ENCODE measurements at regions not wholly inside any gene's neighbourhood (a gene's known extent, or its start where the extent isn't known, plus 50 kb on each side); places are given as distances from the start of the nearest gene placed in this dataset.
"Not testable (repeated sequence)": the region's sequence is repeated elsewhere in the genome, so short reads cannot be mapped to it uniquely, and the experiment has no call there.

DNA sequence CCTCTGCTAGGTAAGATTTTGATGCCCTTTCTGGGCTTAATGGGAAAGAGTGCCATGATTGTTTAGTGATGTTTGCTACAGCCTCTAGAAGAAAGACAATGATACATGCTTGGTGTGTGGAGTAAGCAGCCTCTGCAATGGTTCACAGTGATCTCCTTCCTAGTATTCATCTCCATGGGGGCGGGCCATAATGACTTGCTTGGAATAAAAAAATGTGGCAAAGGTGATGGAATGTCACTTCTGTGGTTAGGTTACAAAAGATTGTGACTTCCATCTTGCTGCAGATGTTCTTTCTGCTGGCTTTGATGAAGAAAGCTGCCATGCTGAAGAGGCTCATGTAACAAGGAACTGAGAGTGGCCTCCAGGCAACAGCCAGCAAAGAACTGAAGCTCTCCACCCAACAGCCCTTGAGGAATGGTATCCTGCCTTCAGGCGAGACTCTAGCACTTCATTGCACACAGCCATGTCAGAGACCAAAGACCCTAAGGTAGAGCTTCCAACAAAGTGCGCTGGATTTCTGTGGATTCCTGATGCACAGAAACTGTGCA lies 139.1 kb upstream of the LRIG1 start:
- Histone ChIP-seq H3K9me3 (replicated peaks; ENCODE audit: low read length) (no peaks in the 10 kb centered on the region), H3K4me2 (ENCODE audit: low read length) (no peak overlapping the region), H3K36me3 (ENCODE audit: insufficient read depth, low read length) (no peaks in the 10 kb centered on the region), H3K4me3 (ENCODE audit: low read length) (no peak overlapping the region), H3K4me1 (ENCODE audit: control insufficient read depth, insufficient read depth, low read length) (no peaks in the 10 kb centered on the region), H3K27me3 (ENCODE audit: control insufficient read depth, insufficient read depth, low read length) (no peaks in the 10 kb centered on the region), H3K9ac (ENCODE audit: low read depth, low read length) (no peak overlapping the region)

GRCh38 chr3:66642019-66642418 lies 141.2 kb upstream of the LRIG1 start:
- H3K9ac ChIP-seq (ENCODE audit: low read depth, low read length), result no peak overlapping the region
- H3K9me3 ChIP-seq (replicated peaks; ENCODE audit: low read length), result no peaks in the 10 kb centered on the region
- H3K4me2 ChIP-seq (ENCODE audit: low read length), result no peak overlapping the region
- H3K36me3 ChIP-seq (ENCODE audit: insufficient read depth, low read length), result no peaks in the 10 kb centered on the region
- H3K4me3 ChIP-seq (ENCODE audit: low read length), result no peak overlapping the region
- no peaks in the 10 kb centered on the region for H3K4me1 ChIP-seq (ENCODE audit: control insufficient read depth, insufficient read depth, low read length)
- no peaks in the 10 kb centered on the region for H3K27me3 ChIP-seq (ENCODE audit: control insufficient read depth, insufficient read depth, low read length)

DNA sequence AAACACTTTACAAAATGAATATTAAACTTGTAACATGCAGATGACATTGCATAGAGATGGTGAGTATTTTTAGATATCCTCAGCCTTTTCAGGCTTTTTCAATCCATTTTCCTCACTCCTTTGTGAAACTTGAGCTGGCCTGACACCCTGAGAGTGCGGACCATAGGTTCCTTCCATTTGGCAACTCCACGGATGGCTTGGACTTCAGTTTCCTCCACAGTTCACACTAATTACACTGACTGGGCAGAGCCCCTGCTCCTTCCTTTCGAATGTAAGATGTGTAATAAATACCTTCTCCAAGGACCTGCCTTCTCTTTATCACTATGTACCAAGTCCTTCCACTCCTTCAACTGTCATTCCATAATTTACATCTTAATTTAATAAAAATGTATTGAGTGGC lies 141.7 kb upstream of the LRIG1 start:
- no peaks in the 10 kb centered on the region for H3K4me1 ChIP-seq (ENCODE audit: control insufficient read depth, insufficient read depth, low read length)
- no peak overlapping the region for H3K9ac ChIP-seq (ENCODE audit: low read depth, low read length)
- no peak overlapping the region for H3K4me3 ChIP-seq (ENCODE audit: low read length)
- no peaks in the 10 kb centered on the region for H3K27me3 ChIP-seq (ENCODE audit: control insufficient read depth, insufficient read depth, low read length)
- H3K36me3 ChIP-seq (ENCODE audit: insufficient read depth, low read length), result no peaks in the 10 kb centered on the region
- no peaks in the 10 kb centered on the region for H3K9me3 ChIP-seq (replicated peaks; ENCODE audit: low read length)
- H3K4me2 ChIP-seq (ENCODE audit: low read length), result no peak overlapping the region

DNA sequence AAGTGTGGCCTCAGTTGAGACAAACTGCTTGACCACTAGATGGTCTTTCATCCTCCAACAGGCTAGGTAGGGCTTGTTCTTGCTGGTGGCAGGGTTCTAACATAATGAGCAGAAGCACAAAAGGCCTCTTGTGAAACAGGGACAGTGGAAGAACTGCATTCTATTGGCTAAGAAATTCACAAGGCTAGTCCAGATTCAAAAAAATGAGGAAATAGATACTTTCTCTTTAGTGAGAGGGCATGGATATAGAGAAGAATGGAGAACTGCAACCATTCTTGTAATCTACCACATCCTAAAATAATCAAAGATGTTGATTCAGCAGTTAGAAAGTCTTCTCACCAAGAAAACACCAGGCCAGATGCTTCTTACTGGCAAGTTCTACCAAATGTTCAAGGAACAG lies 143.7 kb upstream of the LRIG1 start:
- no peak overlapping the region for H3K9ac ChIP-seq (ENCODE audit: low read depth, low read length)
- H3K27me3 ChIP-seq (ENCODE audit: control insufficient read depth, insufficient read depth, low read length), result no peaks in the 10 kb centered on the region
- no peak overlapping the region for H3K4me2 ChIP-seq (ENCODE audit: low read length)
- no peaks in the 10 kb centered on the region for H3K4me1 ChIP-seq (ENCODE audit: control insufficient read depth, insufficient read depth, low read length)
- no peak overlapping the region for H3K4me3 ChIP-seq (ENCODE audit: low read length)
- no peaks in the 10 kb centered on the region for H3K36me3 ChIP-seq (ENCODE audit: insufficient read depth, low read length)
- H3K9me3 ChIP-seq (replicated peaks; ENCODE audit: low read length), result no peaks in the 10 kb centered on the region

DNA sequence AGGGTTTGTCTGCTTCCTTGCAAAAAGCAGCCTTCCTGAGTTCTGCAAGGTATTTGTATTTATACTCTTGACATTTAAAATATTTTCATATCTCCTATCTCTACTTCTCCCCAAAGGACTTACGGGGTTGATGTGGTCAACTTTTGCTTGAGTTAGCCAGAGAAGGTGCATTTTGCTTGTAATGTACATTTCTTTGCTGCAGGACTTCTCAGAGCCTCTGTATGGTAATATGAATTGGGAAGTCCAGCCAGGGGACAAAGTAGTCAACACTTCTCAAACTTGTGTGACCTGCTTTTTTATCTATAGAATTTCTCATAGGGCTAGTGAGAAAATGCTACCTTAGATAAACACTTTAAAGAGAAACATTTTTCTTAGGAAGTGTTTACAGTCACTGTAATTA lies 148.2 kb upstream of the LRIG1 start:
- Histone ChIP-seq H3K9ac (ENCODE audit: low read depth, low read length) (no peak overlapping the region), H3K9me3 (replicated peaks; ENCODE audit: low read length) (no peaks in the 10 kb centered on the region), H3K36me3 (ENCODE audit: insufficient read depth, low read length) (no peaks in the 10 kb centered on the region), H3K4me3 (ENCODE audit: low read length) (no peak overlapping the region), H3K27me3 (ENCODE audit: control insufficient read depth, insufficient read depth, low read length) (peaks cover 5% of the 10 kb centered on the region), H3K4me1 (ENCODE audit: control insufficient read depth, insufficient read depth, low read length) (no peaks in the 10 kb centered on the region), H3K4me2 (ENCODE audit: low read length) (no peak overlapping the region)

DNA sequence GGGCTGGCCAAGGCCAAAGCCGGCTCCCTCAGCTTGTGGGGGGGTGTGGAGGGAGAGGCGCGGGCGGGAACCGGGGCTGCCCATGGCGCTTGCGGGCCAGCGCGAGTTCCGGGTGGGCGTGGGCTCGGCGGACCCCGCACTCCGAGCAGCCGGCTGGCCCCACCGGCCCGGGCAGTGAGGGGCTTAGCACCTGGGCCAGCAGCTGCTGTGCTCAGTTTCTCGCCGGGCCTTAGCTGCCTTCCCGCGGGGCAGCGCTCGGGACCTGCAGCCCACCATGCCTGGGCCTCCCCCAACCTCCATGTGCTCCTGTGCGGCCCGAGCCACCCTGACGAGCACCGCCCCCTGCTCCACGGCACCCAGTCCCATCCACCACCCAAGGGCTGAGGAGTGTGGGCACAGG lies 150.7 kb upstream of the LRIG1 start:
- H3K36me3 ChIP-seq (ENCODE audit: insufficient read depth, low read length); H3K4me3 ChIP-seq (ENCODE audit: low read length); H3K9me3 ChIP-seq (replicated peaks; ENCODE audit: low read length); H3K9ac ChIP-seq (ENCODE audit: low read depth, low read length); H3K4me1 ChIP-seq (ENCODE audit: control insufficient read depth, insufficient read depth, low read length); H3K27me3 ChIP-seq (ENCODE audit: control insufficient read depth, insufficient read depth, low read length); H3K4me2 ChIP-seq (ENCODE audit: low read length): not testable (repeated sequence)

DNA sequence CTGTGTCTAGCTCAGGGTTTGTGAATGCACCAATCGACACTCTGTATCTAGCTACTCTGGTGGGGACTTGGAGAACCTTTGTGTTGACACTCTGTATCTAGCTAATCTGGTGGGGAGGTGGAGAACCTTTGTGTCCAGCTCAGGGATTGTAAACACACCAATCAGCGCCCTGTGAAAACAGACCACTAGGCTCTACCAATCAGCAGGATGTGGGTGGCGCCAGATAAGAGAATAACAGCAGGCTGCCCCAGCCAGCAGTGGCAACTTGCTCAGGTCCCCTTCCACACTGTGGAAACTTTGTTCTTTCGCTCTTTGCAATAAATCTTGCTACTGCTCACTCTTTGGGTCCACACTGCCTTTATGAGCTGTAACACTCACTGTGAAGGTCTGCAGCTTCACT lies 151.3 kb upstream of the LRIG1 start:
- not testable (repeated sequence) for H3K4me1 ChIP-seq (ENCODE audit: control insufficient read depth, insufficient read depth, low read length); H3K4me3 ChIP-seq (ENCODE audit: low read length); H3K4me2 ChIP-seq (ENCODE audit: low read length); H3K9ac ChIP-seq (ENCODE audit: low read depth, low read length); H3K36me3 ChIP-seq (ENCODE audit: insufficient read depth, low read length); H3K9me3 ChIP-seq (replicated peaks; ENCODE audit: low read length)
- peaks cover 12% of the 10 kb centered on the region for H3K27me3 ChIP-seq (ENCODE audit: control insufficient read depth, insufficient read depth, low read length)

DNA sequence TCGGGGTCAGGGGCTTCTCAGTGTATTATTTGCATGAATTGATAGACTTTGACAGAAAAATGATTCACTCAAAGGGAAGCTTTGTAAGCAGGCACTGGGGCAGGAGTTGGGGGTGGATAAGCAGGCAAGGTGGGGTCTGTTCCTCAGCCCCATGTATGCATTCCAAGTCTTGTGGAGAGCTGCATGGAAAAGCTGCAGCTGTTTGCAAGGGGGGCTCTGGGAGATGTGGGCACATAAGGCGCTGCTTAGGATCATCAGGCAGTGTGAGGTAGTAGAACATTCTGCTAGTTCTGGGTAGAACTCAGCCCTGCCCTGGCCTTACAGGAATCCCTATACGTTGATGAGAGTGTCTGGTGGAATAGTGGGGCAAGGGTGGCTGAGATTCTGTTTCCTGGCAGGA lies 154.2 kb upstream of the LRIG1 start:
- Histone ChIP-seq H3K9ac (ENCODE audit: low read depth, low read length) (no peak overlapping the region), H3K4me1 (ENCODE audit: control insufficient read depth, insufficient read depth, low read length) (no peaks in the 10 kb centered on the region), H3K9me3 (replicated peaks; ENCODE audit: low read length) (no peaks in the 10 kb centered on the region), H3K4me3 (ENCODE audit: low read length) (no peak overlapping the region), H3K36me3 (ENCODE audit: insufficient read depth, low read length) (no peaks in the 10 kb centered on the region), H3K4me2 (ENCODE audit: low read length) (no peak overlapping the region), H3K27me3 (ENCODE audit: control insufficient read depth, insufficient read depth, low read length) (peaks cover 12% of the 10 kb centered on the region)

GRCh38 chr3:66655671-66656070 lies 154.8 kb upstream of the LRIG1 start:
- no peaks in the 10 kb centered on the region for H3K4me1 ChIP-seq (ENCODE audit: control insufficient read depth, insufficient read depth, low read length)
- no peaks in the 10 kb centered on the region for H3K9me3 ChIP-seq (replicated peaks; ENCODE audit: low read length)
- peaks cover 12% of the 10 kb centered on the region for H3K27me3 ChIP-seq (ENCODE audit: control insufficient read depth, insufficient read depth, low read length)
- H3K36me3 ChIP-seq (ENCODE audit: insufficient read depth, low read length), result no peaks in the 10 kb centered on the region
- H3K4me2 ChIP-seq (ENCODE audit: low read length), result no peak overlapping the region
- H3K4me3 ChIP-seq (ENCODE audit: low read length), result no peak overlapping the region
- H3K9ac ChIP-seq (ENCODE audit: low read depth, low read length), result no peak overlapping the region

DNA sequence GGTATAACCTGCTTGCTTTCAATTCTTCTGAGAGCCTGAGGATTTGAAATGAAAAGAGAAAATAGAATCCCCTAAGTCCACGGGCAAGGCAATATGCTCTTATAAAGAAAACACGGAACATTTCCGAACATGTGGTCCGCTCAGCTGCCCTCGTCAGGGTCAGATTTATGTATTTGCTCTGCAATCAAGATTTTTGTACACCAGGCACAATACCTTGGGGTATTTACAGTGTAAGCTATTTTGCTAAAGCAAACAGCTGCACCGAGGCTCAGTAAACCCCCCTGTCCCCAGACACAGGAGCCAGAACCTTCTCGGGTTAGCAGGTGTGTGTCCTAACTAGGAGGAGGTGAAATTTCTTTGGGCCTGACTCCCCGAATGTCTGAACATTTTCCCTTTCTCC lies 155.8 kb upstream of the LRIG1 start:
- H3K9me3 ChIP-seq (replicated peaks; ENCODE audit: low read length), result no peaks in the 10 kb centered on the region
- no peak overlapping the region for H3K4me2 ChIP-seq (ENCODE audit: low read length)
- H3K4me1 ChIP-seq (ENCODE audit: control insufficient read depth, insufficient read depth, low read length), result no peaks in the 10 kb centered on the region
- H3K36me3 ChIP-seq (ENCODE audit: insufficient read depth, low read length), result no peaks in the 10 kb centered on the region
- H3K9ac ChIP-seq (ENCODE audit: low read depth, low read length), result no peak overlapping the region
- peaks cover 14% of the 10 kb centered on the region for H3K27me3 ChIP-seq (ENCODE audit: control insufficient read depth, insufficient read depth, low read length)
- H3K4me3 ChIP-seq (ENCODE audit: low read length), result no peak overlapping the region

DNA sequence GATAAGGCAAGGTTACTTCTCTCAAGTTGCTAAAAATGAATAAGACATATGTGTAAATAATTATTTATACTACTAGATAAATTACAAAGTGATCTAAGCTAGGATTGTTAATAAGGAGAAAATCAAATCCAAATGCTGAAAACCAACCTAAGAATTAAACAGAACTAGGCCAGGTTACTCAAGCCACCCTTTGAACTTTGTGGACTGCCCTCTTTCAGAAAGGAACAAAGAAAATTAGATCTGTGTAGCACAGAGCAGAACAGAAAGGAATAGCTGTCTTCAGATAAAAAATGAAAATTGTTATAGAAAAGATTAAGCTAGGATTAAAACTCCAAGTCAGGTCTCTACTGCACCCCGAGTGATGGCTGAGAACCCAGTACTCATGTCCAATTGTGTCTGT lies 158.2 kb upstream of the LRIG1 start:
- H3K27me3 ChIP-seq (ENCODE audit: control insufficient read depth, insufficient read depth, low read length), result peaks cover 10% of the 10 kb centered on the region
- H3K9me3 ChIP-seq (replicated peaks; ENCODE audit: low read length), result no peaks in the 10 kb centered on the region
- no peaks in the 10 kb centered on the region for H3K36me3 ChIP-seq (ENCODE audit: insufficient read depth, low read length)
- no peak overlapping the region for H3K4me2 ChIP-seq (ENCODE audit: low read length)
- no peaks in the 10 kb centered on the region for H3K4me1 ChIP-seq (ENCODE audit: control insufficient read depth, insufficient read depth, low read length)
- no peak overlapping the region for H3K4me3 ChIP-seq (ENCODE audit: low read length)
- H3K9ac ChIP-seq (ENCODE audit: low read depth, low read length), result no peak overlapping the region

GRCh38 chr3:66661628-66662027 lies 160.8 kb upstream of the LRIG1 start:
- Histone ChIP-seq H3K4me1 (ENCODE audit: control insufficient read depth, insufficient read depth, low read length) (no peaks in the 10 kb centered on the region), H3K9me3 (replicated peaks; ENCODE audit: low read length) (no peaks in the 10 kb centered on the region), H3K36me3 (ENCODE audit: insufficient read depth, low read length) (no peaks in the 10 kb centered on the region), H3K9ac (ENCODE audit: low read depth, low read length) (no peak overlapping the region), H3K4me2 (ENCODE audit: low read length) (no peak overlapping the region), H3K27me3 (ENCODE audit: control insufficient read depth, insufficient read depth, low read length) (peaks cover 12% of the 10 kb centered on the region), H3K4me3 (ENCODE audit: low read length) (no peak overlapping the region)
